Testis (tissue), 2 donors: ENCODE measurements at regions not wholly inside any gene's neighbourhood (a gene's known extent, or its start where the extent isn't known, plus 50 kb on each side); places are given as distances from the start of the nearest gene placed in this dataset.

Source experiments
- POLR2A ChIP-seq: fragments of 450-650 bp; IDR thresholded peaks from one replicate; pipeline ENCODE4 v1.6.1; 2017; ENCODE audit warnings: antibody characterized with exemption, mild to moderate bottlenecking, moderate library complexity
- TF ChIP-seq, protein P1 (sequence below), 3 experiments: fragments of 450-650 bp in 2 of 3; fragments of 200-600 bp in 1 of 3; sonication (generic) in 1 of 3; IDR thresholded peaks; one replicate each; pipeline ENCODE4 v1.5.1; 2016 to 2019; ENCODE audit warnings: antibody characterized with exemption in 3 of 3, mild to moderate bottlenecking in 2 of 3, moderate library complexity in 1 of 3

DNA sequence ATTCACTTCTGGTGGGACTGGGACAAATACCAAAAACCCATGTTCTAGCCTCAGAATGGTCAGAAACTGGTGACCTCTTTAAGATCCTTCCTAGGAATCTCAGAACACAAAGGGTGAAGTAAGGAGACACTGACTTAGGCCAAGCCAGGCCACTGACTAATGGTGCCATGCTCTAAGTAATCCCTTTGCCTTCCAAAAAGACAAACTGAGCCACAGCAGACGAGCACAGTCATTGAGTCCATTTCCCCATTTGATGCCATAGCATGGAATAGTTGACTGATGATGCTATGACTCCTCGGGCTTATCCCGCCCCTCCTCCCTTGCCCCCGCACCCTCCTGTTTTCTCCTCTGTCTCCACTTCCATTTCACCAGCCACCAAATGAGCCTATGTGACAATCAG, 145.8 kb upstream of the ZNF648 start:
- TF ChIP-seq, protein P1, sequence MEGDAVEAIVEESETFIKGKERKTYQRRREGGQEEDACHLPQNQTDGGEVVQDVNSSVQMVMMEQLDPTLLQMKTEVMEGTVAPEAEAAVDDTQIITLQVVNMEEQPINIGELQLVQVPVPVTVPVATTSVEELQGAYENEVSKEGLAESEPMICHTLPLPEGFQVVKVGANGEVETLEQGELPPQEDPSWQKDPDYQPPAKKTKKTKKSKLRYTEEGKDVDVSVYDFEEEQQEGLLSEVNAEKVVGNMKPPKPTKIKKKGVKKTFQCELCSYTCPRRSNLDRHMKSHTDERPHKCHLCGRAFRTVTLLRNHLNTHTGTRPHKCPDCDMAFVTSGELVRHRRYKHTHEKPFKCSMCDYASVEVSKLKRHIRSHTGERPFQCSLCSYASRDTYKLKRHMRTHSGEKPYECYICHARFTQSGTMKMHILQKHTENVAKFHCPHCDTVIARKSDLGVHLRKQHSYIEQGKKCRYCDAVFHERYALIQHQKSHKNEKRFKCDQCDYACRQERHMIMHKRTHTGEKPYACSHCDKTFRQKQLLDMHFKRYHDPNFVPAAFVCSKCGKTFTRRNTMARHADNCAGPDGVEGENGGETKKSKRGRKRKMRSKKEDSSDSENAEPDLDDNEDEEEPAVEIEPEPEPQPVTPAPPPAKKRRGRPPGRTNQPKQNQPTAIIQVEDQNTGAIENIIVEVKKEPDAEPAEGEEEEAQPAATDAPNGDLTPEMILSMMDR (IDR thresholded peaks at IDR 0.05), result no peak
- no peak for TF ChIP-seq POLR2A
